ENCODE measurements at regions not wholly inside any gene's neighbourhood (a gene's known extent, or its start where the extent isn't known, plus 50 kb on each side); places are given as distances from the start of the nearest gene placed in this dataset.

DNA sequence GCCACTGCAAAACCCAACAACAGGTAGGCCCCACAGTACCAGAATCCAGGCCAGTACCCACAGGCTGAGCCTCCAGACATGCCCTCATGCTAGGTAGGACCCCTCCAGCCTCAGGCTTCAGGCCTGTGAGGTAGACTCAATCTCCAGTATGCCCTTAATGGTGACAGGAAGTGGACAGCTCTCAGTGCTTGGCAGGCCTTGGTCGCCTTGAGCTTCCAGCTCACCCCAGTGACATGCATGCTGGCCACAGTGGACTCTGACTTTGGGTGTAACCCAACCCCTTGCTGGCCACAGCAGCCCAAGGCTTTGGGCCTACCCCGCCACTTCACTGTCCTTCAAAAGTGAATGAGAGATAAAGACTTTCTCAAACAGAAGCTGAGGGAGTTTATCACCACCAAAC lies 324.2 kb downstream of the ANTXR2 start (continued):
- no peak for TF ChIP-seq USF2 (CRISPR knock-in tag; IDR thresholded peaks at IDR 0.05)
- no peak for TF ChIP-seq ZNF317 (CRISPR knock-in tag; IDR thresholded peaks at IDR 0.05; ENCODE audit: borderline replicate concordance, low read depth)
- no peak for TF ChIP-seq ZNF232 (CRISPR knock-in tag; IDR thresholded peaks at IDR 0.05)
- TF ChIP-seq USF1 (CRISPR knock-in tag; IDR thresholded peaks at IDR 0.05), result no peak
- TF ChIP-seq FOXK1 (CRISPR knock-in tag; IDR thresholded peaks at IDR 0.05), result no peak
- no peak for TF ChIP-seq MAX (CRISPR knock-in tag; IDR thresholded peaks at IDR 0.05)

DNA sequence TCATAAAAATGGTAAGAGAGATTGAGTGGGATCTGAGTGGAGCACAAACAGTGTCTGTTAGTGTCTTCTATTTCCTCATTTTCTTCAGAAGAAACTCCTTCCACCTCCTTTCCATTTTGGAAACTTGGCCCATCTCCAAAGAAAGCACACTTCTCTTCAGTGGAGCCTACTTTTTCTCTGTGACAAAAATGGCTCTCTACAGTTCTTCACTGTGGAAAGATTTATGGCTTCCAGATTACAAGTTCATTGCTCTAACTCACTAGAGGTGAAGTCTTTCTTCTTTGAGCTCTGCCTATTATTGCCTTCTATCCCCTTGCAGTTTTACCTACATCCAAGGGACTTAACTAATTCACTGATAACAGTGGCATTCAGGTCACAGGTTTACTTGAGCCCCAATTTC lies 325.8 kb downstream of the ANTXR2 start:
- Mint-ChIP-seq H3K4me3 (no peak overlapping the region), H3K4me1 (no peaks in the 10 kb centered on the region), H3K36me3 (no peaks in the 10 kb centered on the region), H3K27me3 (ENCODE audit: low read depth) (no peaks in the 10 kb centered on the region), H3K27ac (no peak overlapping the region), H3K9me3 (no peaks in the 10 kb centered on the region)
- TF ChIP-seq ESRRA (CRISPR knock-in tag; IDR thresholded peaks at IDR 0.05; ENCODE audit: borderline replicate concordance) (no peak), ZNF512 (CRISPR knock-in tag; IDR thresholded peaks at IDR 0.05; ENCODE audit: borderline replicate concordance) (no peak), NFATC4 (CRISPR knock-in tag; IDR thresholded peaks at IDR 0.05) (no peak), SMAD3 (CRISPR knock-in tag; IDR thresholded peaks at IDR 0.05; ENCODE audit: borderline replicate concordance) (no peak), NFYB (CRISPR knock-in tag; conservative IDR thresholded peaks at IDR 0.05; ENCODE audit: low read depth) (no peak)
- TF ChIP-seq, protein P1, sequence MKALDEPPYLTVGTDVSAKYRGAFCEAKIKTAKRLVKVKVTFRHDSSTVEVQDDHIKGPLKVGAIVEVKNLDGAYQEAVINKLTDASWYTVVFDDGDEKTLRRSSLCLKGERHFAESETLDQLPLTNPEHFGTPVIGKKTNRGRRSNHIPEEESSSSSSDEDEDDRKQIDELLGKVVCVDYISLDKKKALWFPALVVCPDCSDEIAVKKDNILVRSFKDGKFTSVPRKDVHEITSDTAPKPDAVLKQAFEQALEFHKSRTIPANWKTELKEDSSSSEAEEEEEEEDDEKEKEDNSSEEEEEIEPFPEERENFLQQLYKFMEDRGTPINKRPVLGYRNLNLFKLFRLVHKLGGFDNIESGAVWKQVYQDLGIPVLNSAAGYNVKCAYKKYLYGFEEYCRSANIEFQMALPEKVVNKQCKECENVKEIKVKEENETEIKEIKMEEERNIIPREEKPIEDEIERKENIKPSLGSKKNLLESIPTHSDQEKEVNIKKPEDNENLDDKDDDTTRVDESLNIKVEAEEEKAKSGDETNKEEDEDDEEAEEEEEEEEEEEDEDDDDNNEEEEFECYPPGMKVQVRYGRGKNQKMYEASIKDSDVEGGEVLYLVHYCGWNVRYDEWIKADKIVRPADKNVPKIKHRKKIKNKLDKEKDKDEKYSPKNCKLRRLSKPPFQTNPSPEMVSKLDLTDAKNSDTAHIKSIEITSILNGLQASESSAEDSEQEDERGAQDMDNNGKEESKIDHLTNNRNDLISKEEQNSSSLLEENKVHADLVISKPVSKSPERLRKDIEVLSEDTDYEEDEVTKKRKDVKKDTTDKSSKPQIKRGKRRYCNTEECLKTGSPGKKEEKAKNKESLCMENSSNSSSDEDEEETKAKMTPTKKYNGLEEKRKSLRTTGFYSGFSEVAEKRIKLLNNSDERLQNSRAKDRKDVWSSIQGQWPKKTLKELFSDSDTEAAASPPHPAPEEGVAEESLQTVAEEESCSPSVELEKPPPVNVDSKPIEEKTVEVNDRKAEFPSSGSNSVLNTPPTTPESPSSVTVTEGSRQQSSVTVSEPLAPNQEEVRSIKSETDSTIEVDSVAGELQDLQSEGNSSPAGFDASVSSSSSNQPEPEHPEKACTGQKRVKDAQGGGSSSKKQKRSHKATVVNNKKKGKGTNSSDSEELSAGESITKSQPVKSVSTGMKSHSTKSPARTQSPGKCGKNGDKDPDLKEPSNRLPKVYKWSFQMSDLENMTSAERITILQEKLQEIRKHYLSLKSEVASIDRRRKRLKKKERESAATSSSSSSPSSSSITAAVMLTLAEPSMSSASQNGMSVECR (CRISPR knock-in tag; IDR thresholded peaks at IDR 0.05; ENCODE audit: borderline replicate concordance), result no peak
- TF ChIP-seq, protein P2, sequence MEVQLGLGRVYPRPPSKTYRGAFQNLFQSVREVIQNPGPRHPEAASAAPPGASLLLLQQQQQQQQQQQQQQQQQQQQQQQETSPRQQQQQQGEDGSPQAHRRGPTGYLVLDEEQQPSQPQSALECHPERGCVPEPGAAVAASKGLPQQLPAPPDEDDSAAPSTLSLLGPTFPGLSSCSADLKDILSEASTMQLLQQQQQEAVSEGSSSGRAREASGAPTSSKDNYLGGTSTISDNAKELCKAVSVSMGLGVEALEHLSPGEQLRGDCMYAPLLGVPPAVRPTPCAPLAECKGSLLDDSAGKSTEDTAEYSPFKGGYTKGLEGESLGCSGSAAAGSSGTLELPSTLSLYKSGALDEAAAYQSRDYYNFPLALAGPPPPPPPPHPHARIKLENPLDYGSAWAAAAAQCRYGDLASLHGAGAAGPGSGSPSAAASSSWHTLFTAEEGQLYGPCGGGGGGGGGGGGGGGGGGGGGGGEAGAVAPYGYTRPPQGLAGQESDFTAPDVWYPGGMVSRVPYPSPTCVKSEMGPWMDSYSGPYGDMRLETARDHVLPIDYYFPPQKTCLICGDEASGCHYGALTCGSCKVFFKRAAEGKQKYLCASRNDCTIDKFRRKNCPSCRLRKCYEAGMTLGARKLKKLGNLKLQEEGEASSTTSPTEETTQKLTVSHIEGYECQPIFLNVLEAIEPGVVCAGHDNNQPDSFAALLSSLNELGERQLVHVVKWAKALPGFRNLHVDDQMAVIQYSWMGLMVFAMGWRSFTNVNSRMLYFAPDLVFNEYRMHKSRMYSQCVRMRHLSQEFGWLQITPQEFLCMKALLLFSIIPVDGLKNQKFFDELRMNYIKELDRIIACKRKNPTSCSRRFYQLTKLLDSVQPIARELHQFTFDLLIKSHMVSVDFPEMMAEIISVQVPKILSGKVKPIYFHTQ (CRISPR knock-in tag; IDR thresholded peaks at IDR 0.05), result no peak
- TF ChIP-seq, protein P3, sequence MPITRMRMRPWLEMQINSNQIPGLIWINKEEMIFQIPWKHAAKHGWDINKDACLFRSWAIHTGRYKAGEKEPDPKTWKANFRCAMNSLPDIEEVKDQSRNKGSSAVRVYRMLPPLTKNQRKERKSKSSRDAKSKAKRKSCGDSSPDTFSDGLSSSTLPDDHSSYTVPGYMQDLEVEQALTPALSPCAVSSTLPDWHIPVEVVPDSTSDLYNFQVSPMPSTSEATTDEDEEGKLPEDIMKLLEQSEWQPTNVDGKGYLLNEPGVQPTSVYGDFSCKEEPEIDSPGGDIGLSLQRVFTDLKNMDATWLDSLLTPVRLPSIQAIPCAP (CRISPR knock-in tag; IDR thresholded peaks at IDR 0.05), result no peak
- DNase-seq (ENCODE audit: low spot score) (no peak), ATAC-seq (no peak)
- ChIA-PET CTCF (no interaction called here), POLR2A (no interaction called here)
